NT2/D1 (cell line): ENCODE measurements at regions not wholly inside any gene's neighbourhood (a gene's known extent, or its start where the extent isn't known, plus 50 kb on each side); places are given as distances from the start of the nearest gene placed in this dataset.

Experiments used
- SUZ12 ChIP-seq: IDR thresholded peaks from 2 replicates; pipeline ENCODE4 v1.6.1; 2011; ENCODE audit not compliant: insufficient read length, insufficient read depth; ENCODE audit errors: extremely low read depth
- YY1 ChIP-seq: IDR thresholded peaks from 2 replicates; pipeline ENCODE4 v1.6.1; 2011; ENCODE audit not compliant: insufficient read length, insufficient read depth
- ZNF274 ChIP-seq: IDR thresholded peaks from 2 replicates; pipeline ENCODE4 v1.6.1; 2011; ENCODE audit warnings: mild to moderate bottlenecking, low read depth, low read length

DNA sequence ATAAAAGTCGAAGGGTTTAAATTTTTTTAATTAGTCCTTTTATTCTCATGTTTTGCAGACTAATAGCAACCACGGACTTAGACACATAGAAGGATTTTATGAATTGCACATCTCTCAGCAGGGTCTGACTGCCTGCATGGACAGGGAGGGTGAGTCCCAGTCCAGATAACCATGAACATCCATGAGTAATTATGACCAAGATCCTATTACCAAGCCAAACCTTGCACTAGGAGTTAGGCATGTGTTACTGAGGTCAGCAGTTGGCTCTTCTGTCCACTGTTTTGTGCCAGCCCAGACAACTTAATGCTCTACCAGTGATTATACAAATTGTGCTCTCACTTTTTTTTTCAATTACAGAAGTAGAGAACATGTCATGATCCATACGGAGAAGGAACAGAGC is 211.2 kb downstream of the MAFB start:
- TF ChIP-seq YY1 (no peak), SUZ12 (no peak), ZNF274 (no peak)
